ENCODE measurements at regions not wholly inside any gene's neighbourhood (a gene's known extent, or its start where the extent isn't known, plus 50 kb on each side); places are given as distances from the start of the nearest gene placed in this dataset.
"Not testable (repeated sequence)": the region's sequence is repeated elsewhere in the genome, so short reads cannot be mapped to it uniquely, and the experiment has no call there.

DNA sequence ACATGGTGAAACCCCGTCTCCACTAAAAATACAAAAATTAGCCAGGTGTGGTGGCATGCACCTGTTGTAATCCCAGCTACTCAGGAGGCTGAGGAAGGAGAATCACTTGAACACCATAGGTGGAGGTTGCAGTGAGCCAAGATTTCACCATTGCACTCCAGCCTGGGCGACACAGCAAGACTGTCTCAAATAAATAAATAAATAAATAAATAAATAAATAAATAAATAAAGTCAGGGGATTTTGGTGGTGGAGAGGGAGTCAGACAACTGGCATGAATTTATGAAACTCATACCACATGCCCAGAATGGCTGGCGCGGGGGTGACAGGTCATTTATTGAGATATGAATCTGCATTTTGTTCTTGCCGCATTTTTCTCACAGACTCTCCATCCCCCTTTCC is 126.9 kb upstream of the NANOS1 start:
- TF ChIP-seq TCF7L2 (IDR thresholded peaks at IDR 0.05; ENCODE audit: borderline replicate concordance, extremely low read depth, insufficient read depth, insufficient read length); SIN3A (IDR thresholded peaks at IDR 0.05; ENCODE audit: low read depth); CEBPB (IDR thresholded peaks at IDR 0.05; ENCODE audit: low read depth); POLR2A (IDR thresholded peaks at IDR 0.05; ENCODE audit: borderline replicate concordance, extremely low read depth, insufficient read depth, insufficient read length); CTCF (IDR thresholded peaks at IDR 0.05 in 2 of 3, conservative IDR thresholded peaks at IDR 0.05 in 1 of 3; ENCODE audit: borderline replicate concordance in 1 of 3, insufficient read depth in 1 of 3, low read depth in 2 of 3, low read length in 2 of 3); EZH2 (IDR thresholded peaks at IDR 0.05); RAD21 (IDR thresholded peaks at IDR 0.05; ENCODE audit: low read depth); CBX3 (IDR thresholded peaks at IDR 0.05; ENCODE audit: low read depth); POLR2AphosphoS5 (IDR thresholded peaks at IDR 0.05; ENCODE audit: low read depth, low read length); ZNF274 (IDR thresholded peaks at IDR 0.05; ENCODE audit: low read depth, low read length); JUND (IDR thresholded peaks at IDR 0.05); YY1 (IDR thresholded peaks at IDR 0.05; ENCODE audit: extremely low read depth, insufficient replicate concordance, low read depth, low read length); EZH2phosphoT487 (IDR thresholded peaks at IDR 0.05; ENCODE audit: borderline replicate concordance): not testable (repeated sequence)
- TF ChIP-seq, protein P1, sequence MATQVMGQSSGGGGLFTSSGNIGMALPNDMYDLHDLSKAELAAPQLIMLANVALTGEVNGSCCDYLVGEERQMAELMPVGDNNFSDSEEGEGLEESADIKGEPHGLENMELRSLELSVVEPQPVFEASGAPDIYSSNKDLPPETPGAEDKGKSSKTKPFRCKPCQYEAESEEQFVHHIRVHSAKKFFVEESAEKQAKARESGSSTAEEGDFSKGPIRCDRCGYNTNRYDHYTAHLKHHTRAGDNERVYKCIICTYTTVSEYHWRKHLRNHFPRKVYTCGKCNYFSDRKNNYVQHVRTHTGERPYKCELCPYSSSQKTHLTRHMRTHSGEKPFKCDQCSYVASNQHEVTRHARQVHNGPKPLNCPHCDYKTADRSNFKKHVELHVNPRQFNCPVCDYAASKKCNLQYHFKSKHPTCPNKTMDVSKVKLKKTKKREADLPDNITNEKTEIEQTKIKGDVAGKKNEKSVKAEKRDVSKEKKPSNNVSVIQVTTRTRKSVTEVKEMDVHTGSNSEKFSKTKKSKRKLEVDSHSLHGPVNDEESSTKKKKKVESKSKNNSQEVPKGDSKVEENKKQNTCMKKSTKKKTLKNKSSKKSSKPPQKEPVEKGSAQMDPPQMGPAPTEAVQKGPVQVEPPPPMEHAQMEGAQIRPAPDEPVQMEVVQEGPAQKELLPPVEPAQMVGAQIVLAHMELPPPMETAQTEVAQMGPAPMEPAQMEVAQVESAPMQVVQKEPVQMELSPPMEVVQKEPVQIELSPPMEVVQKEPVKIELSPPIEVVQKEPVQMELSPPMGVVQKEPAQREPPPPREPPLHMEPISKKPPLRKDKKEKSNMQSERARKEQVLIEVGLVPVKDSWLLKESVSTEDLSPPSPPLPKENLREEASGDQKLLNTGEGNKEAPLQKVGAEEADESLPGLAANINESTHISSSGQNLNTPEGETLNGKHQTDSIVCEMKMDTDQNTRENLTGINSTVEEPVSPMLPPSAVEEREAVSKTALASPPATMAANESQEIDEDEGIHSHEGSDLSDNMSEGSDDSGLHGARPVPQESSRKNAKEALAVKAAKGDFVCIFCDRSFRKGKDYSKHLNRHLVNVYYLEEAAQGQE (IDR thresholded peaks at IDR 0.05; ENCODE audit: low read depth) = not testable (repeated sequence)

Data from HCT116 (cell line).